ENCODE measurements at regions not wholly inside any gene's neighbourhood (a gene's known extent, or its start where the extent isn't known, plus 50 kb on each side); places are given as distances from the start of the nearest gene placed in this dataset.

DNA sequence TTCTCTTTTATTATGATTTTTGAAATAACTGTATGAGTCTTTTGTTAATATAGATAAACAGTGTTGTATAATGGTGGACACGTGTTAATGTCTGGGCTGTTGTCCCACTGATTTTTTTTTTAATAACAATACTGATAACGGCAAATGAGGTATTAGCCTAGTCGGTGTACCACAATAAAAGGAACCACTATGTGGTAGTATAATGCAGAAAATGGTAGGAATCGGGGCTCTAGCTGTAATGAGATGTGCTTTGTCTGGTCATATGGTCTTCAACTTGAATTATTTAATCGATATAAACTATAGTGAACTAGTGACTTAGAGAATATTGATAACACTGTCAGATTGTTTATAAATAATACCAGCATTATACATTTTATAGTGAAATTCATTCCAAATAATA is 517.9 kb upstream of the SPHKAP start:
- DNase-seq (no peak), ATAC-seq (no peak)
- in situ Hi-C loops (cut with MboI; ENCODE audit: low sequenced_read_pairs in 4 of 4) = loop anchor here in 2 of 4 donors (10.0 to 25.0 kb wide), 2 partner anchors 575 to 888 kb away; partner anchors contain the start of gene PID1 (in 1 of the 2)
- TF ChIP-seq CTCF (IDR thresholded peaks at IDR 0.05 in 4 of 5, conservative IDR thresholded peaks at IDR 0.05 in 1 of 5) (no peak), POLR2A (IDR thresholded peaks at IDR 0.05) (no peak)
- intact Hi-C loops (cut with DNase I; ENCODE audit: low total_unique reads) = loop anchor here (10.0 kb wide), 1 partner anchor 575 kb away; the partner anchor contains the start of gene PID1
- H3K27me3 ChIP-seq = no peaks in the 10 kb centered on the region
- H3K4me1 ChIP-seq = no peaks in the 10 kb centered on the region
- H3K9me3 ChIP-seq = no peaks in the 10 kb centered on the region
- H3K36me3 ChIP-seq = no peaks in the 10 kb centered on the region
- H3K27ac ChIP-seq = no peak overlapping the region
- no peak overlapping the region for H3K4me3 ChIP-seq

DNA sequence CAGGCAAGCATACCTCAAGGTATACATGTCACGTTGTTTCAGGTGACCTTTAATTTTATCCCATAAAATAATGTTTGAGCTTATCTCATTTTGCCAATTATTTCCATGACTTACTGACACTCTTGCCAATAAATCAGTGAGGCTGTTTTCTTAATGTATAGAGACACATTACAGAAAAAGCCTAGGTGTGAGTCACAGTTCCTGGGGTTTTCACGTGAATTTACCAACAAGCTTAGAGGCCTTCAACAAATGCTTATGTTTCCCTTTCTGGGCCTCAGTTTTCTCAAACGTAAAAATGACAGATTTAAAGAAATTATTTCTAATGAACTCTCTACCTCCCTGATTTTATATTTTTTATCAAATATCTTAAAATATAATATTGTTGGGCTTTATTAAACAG is 517.5 kb upstream of the SPHKAP start:
- intact Hi-C loops (cut with DNase I; ENCODE audit: low total_unique reads) (loop anchor here (10.0 kb wide), 1 partner anchor 576 kb away; the partner anchor contains the start of gene PID1), in situ Hi-C loops (cut with MboI; ENCODE audit: low sequenced_read_pairs in 4 of 4) (loop anchor here in 2 of 4 donors (10.0 to 25.0 kb wide), 2 partner anchors 576 to 888 kb away; partner anchors contain the start of gene PID1 (in 1 of the 2))
- no peaks in the 10 kb centered on the region for H3K27me3 ChIP-seq
- H3K9me3 ChIP-seq = no peaks in the 10 kb centered on the region
- ATAC-seq (no peak), DNase-seq (no peak)
- TF ChIP-seq CTCF (IDR thresholded peaks at IDR 0.05 in 4 of 5, conservative IDR thresholded peaks at IDR 0.05 in 1 of 5) = no peak
- no peak for TF ChIP-seq POLR2A (IDR thresholded peaks at IDR 0.05)
- H3K4me1 ChIP-seq = no peaks in the 10 kb centered on the region
- no peak overlapping the region for H3K27ac ChIP-seq
- H3K36me3 ChIP-seq = no peaks in the 10 kb centered on the region
- no peak overlapping the region for H3K4me3 ChIP-seq

DNA sequence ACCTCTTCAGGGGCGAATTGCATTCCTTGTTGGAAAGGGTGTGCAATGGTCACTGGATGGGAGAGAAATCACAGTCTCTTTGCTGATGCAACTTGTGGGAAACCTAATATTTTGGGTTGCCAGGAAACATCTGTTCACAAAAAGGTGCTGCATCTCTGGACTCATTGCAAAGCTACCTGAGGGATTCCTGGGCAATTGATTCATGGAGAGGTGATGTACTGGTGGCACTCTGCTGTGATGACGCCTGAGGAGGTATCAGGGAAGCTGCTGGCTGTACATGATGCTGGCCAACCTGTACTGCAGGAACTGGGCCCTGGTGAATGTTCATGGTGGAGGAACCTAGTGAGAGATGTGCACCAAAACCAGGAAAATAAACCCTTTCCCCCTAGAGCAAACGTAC is 516.0 kb upstream of the SPHKAP start:
- in situ Hi-C loops (cut with MboI; ENCODE audit: low sequenced_read_pairs in 4 of 4) (loop anchor here in 2 of 4 donors (10.0 to 25.0 kb wide), 2 partner anchors 577 to 890 kb away; partner anchors contain the start of gene PID1 (in 1 of the 2)), intact Hi-C loops (cut with DNase I; ENCODE audit: low total_unique reads) (loop anchor here (10.0 kb wide), 1 partner anchor 577 kb away; the partner anchor contains the start of gene PID1)
- no peak overlapping the region for H3K27ac ChIP-seq
- DNase-seq (no peak), ATAC-seq (no peak)
- no peaks in the 10 kb centered on the region for H3K9me3 ChIP-seq
- no peaks in the 10 kb centered on the region for H3K27me3 ChIP-seq
- no peaks in the 10 kb centered on the region for H3K4me1 ChIP-seq
- no peak overlapping the region for H3K4me3 ChIP-seq
- TF ChIP-seq CTCF (IDR thresholded peaks at IDR 0.05 in 4 of 5, conservative IDR thresholded peaks at IDR 0.05 in 1 of 5) (no peak), POLR2A (IDR thresholded peaks at IDR 0.05) (no peak)
- H3K36me3 ChIP-seq = no peaks in the 10 kb centered on the region

DNA sequence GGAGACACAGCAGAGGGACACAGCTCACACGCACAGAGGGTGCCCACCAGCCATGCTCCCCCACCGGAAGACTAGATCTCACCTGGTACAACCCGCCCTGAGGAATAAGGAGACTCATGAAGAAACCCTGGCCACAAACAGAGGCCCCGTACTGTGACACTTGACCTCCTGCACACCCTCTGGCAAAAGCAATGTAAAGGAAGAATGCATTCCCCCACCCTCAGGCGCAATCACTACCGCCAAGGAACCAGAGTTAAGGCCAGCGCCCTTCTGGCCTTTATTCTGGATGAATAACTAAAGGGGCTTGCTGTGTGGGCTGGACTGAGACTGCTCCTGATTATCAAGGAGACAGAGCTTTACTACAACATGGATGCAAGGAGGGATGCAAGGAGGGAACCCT is 509.2 kb upstream of the SPHKAP start:
- Histone ChIP-seq H3K4me1 (no peaks in the 10 kb centered on the region), H3K27ac (no peak overlapping the region), H3K9me3 (no peaks in the 10 kb centered on the region), H3K4me3 (no peak overlapping the region), H3K36me3 (no peaks in the 10 kb centered on the region), H3K27me3 (no peaks in the 10 kb centered on the region)
- DNase-seq (no peak), ATAC-seq (no peak)
- intact Hi-C loops (cut with DNase I; ENCODE audit: low total_unique reads) = loop anchor here (10.0 kb wide), 1 partner anchor 584 kb away; the partner anchor contains the start of gene PID1
- TF ChIP-seq CTCF (IDR thresholded peaks at IDR 0.05 in 4 of 5, conservative IDR thresholded peaks at IDR 0.05 in 1 of 5) = no peak
- TF ChIP-seq POLR2A (IDR thresholded peaks at IDR 0.05) = no peak
- in situ Hi-C loops (cut with MboI; ENCODE audit: low sequenced_read_pairs in 4 of 4) = loop anchor here in 2 of 4 donors (10.0 to 25.0 kb wide), 2 partner anchors 584 to 897 kb away; partner anchors contain the start of gene PID1 (in 1 of the 2)
